Fibroblast of lung (primary cell): ENCODE measurements at regions not wholly inside any gene's neighbourhood (a gene's known extent, or its start where the extent isn't known, plus 50 kb on each side); places are given as distances from the start of the nearest gene placed in this dataset.

ENCODE experiments used
- DNase-seq, 2 donors: peaks; one replicate each; pipeline versions ENCODE4 v3.0.0 to v3.0.0-alpha.2; 2010; ENCODE audit warnings: low read depth in 2 of 2
- H2AFZ ChIP-seq: 2 replicates; pipeline ENCODE4 v1.5.1; 2012; ENCODE audit warnings: low read length, control low read depth, inconsistent platforms
- H3K27ac ChIP-seq: 2 replicates; pipeline ENCODE4 v1.5.1; 2011; ENCODE audit warnings: low read length, control low read depth; ENCODE audit not compliant: insufficient read depth
- H3K27me3 ChIP-seq: 2 replicates; pipeline ENCODE4 v1.5.1; 2011; ENCODE audit warnings: mild to moderate bottlenecking, low read length; ENCODE audit not compliant: control insufficient read depth, insufficient read depth
- H3K36me3 ChIP-seq: 2 replicates; pipeline ENCODE4 v1.5.1; 2011; ENCODE audit warnings: low read length; ENCODE audit not compliant: control insufficient read depth, insufficient read depth
- H3K4me1 ChIP-seq: 2 replicates; pipeline ENCODE4 v1.5.1; 2011; ENCODE audit warnings: low read length; ENCODE audit not compliant: control insufficient read depth, insufficient read depth; ENCODE audit errors: extremely low read depth
- H3K4me2 ChIP-seq: 2 replicates; pipeline ENCODE4 v1.5.1; 2011; ENCODE audit warnings: low read length, control low read depth; ENCODE audit not compliant: insufficient read depth; ENCODE audit errors: extremely low read depth
- H3K4me3 ChIP-seq, 4 experiments: fragments of 200-600 bp in 1 of 4; sonication (generic) in 1 of 4; replicated peaks in 1 of 4; 2 replicates each; pipeline ENCODE4 v1.5.1; 2011 to 2016; ENCODE audit warnings: low read length in 4 of 4, low read depth in 3 of 4, mild to moderate bottlenecking in 3 of 4, control low read depth in 2 of 4, inconsistent platforms in 1 of 4, mixed read lengths in 1 of 4; ENCODE audit not compliant: insufficient read depth in 1 of 4; ENCODE audit errors: control extremely low read depth in 1 of 4
- H3K79me2 ChIP-seq: 2 replicates; pipeline ENCODE4 v1.5.1; 2012; ENCODE audit warnings: mild to moderate bottlenecking, low read length, inconsistent platforms; ENCODE audit not compliant: control insufficient read depth, insufficient read depth
- H3K9ac ChIP-seq: 2 replicates; pipeline ENCODE4 v1.5.1; 2011; ENCODE audit warnings: mild to moderate bottlenecking, low read length, control low read depth; ENCODE audit not compliant: insufficient read depth
- H3K9me3 ChIP-seq: 2 replicates; pipeline ENCODE4 v1.5.1; 2012; ENCODE audit warnings: low read depth, low read length; ENCODE audit not compliant: control insufficient read depth, insufficient read depth
- H4K20me1 ChIP-seq: 2 replicates; pipeline ENCODE4 v1.5.1; 2011; ENCODE audit warnings: low read length; ENCODE audit not compliant: control insufficient read depth, insufficient read depth; ENCODE audit errors: extremely low read depth
- CTCF ChIP-seq, 2 donors: IDR thresholded peaks in 1 of 2; conservative IDR thresholded peaks in 1 of 2; 1 replicate in 1 of 2; 2 replicates in 1 of 2; pipeline ENCODE4 v1.5.1; 2011 to 2012; ENCODE audit warnings: low read length in 2 of 2, control low read depth in 1 of 2, inconsistent platforms in 1 of 2, low read depth in 1 of 2, mild to moderate bottlenecking in 1 of 2
- EZH2 ChIP-seq: IDR thresholded peaks from 2 replicates; pipeline ENCODE4 v1.5.1; 2012; ENCODE audit warnings: low read length, control low read depth, mild to moderate bottlenecking; ENCODE audit errors: missing control alignments

- TF ChIP-seq CTCF (conservative IDR thresholded peaks at IDR 0.05 in 1 of 2, IDR thresholded peaks at IDR 0.05 in 1 of 2; ENCODE audit: low read depth in 1 of 2, low read length in 2 of 2) (no peak), EZH2 (no peak)
- Histone ChIP-seq H3K9me3 (no peaks in the 10 kb centered on the region), H2AFZ (no peak overlapping the region), H4K20me1 (no peaks in the 10 kb centered on the region), H3K4me3 (no peak overlapping the region), H3K27ac (no peak overlapping the region), H3K9ac (no peak overlapping the region), H3K79me2 (no peaks in the 10 kb centered on the region), H3K4me2 (no peak overlapping the region), H3K36me3 (no peaks in the 10 kb centered on the region), H3K27me3 (peaks cover 2% of the 10 kb centered on the region), H3K4me1 (no peaks in the 10 kb centered on the region)
- no peak for DNase-seq
Observed at GRCh38 chr7:127516320-127516719, 69.1 kb downstream of the GCC1 start.

GRCh38 chr7:127514499-127514898 lies 70.9 kb downstream of the GCC1 start:
- no peaks in the 10 kb centered on the region for H4K20me1 ChIP-seq
- no peak overlapping the region for H3K4me3 ChIP-seq
- H3K79me2 ChIP-seq: no peaks in the 10 kb centered on the region
- H3K27me3 ChIP-seq: peaks cover 2% of the 10 kb centered on the region
- peak; percentile 36 to 59 for DNase-seq
- no peaks in the 10 kb centered on the region for H3K36me3 ChIP-seq
- no peak overlapping the region for H2AFZ ChIP-seq
- no peak overlapping the region for H3K27ac ChIP-seq
- H3K9ac ChIP-seq: no peak overlapping the region
- H3K9me3 ChIP-seq: no peaks in the 10 kb centered on the region
- H3K4me1 ChIP-seq: no peaks in the 10 kb centered on the region
- TF ChIP-seq CTCF (conservative IDR thresholded peaks at IDR 0.05 in 1 of 2, IDR thresholded peaks at IDR 0.05 in 1 of 2; ENCODE audit: low read depth in 1 of 2, low read length in 2 of 2) (peak; percentile 44 to 48), EZH2 (no peak)
- H3K4me2 ChIP-seq: no peak overlapping the region

- Histone ChIP-seq H2AFZ (no peak overlapping the region), H3K27ac (no peak overlapping the region), H3K9me3 (no peaks in the 10 kb centered on the region), H3K4me1 (no peaks in the 10 kb centered on the region), H3K79me2 (no peaks in the 10 kb centered on the region), H3K27me3 (peaks cover 2% of the 10 kb centered on the region), H4K20me1 (no peaks in the 10 kb centered on the region), H3K9ac (no peak overlapping the region), H3K4me2 (no peak overlapping the region), H3K4me3 (no peak overlapping the region), H3K36me3 (no peaks in the 10 kb centered on the region)
- no peak for DNase-seq
- no peak for TF ChIP-seq EZH2
- no peak for TF ChIP-seq CTCF (conservative IDR thresholded peaks at IDR 0.05 in 1 of 2, IDR thresholded peaks at IDR 0.05 in 1 of 2; ENCODE audit: low read depth in 1 of 2, low read length in 2 of 2)
Observed at GRCh38 chr7:127513311-127513710, 72.1 kb downstream of the GCC1 start.
